Pancreas (tissue), 10 donors: ENCODE measurements at regions not wholly inside any gene's neighbourhood (a gene's known extent, or its start where the extent isn't known, plus 50 kb on each side); places are given as distances from the start of the nearest gene placed in this dataset.

Experiments
- ATAC-seq, 4 donors: fragments of 200-7000 bp; cut with Tn5 transposase; one replicate each; pipeline versions ENCODE4 v1.8.0 to v1.9.1; 2020; ENCODE audit warnings: mild to moderate bottlenecking in 4 of 4, moderate library complexity in 4 of 4
- DNase-seq, 6 donors: peaks; one replicate each; pipeline ENCODE4 v3.0.0-alpha.2; 2020
- FAIRE-seq: peaks from 2 replicates; lab custom pipeline; 2012; peaks lifted over from hg19 to GRCh38; lab: Jason Lieb, UNC
- H3K27ac ChIP-seq, 4 donors: fragments of 200-600 bp; sonication (generic); 1 replicate in 3 of 4; 2 replicates in 1 of 4; pipeline versions ENCODE4 v1.5.0 to v1.8.0; 2020
- H3K27me3 ChIP-seq, 4 donors: fragments of 200-600 bp; one replicate each; pipeline ENCODE4 v1.8.0; 2021
- H3K36me3 ChIP-seq, 3 donors: fragments of 200-600 bp; sonication (generic) in 1 of 3; one replicate each; pipeline versions ENCODE4 v1.5.0 to v1.8.0; 2020 to 2021
- H3K4me1 ChIP-seq, 3 donors: fragments of 200-600 bp; one replicate each; pipeline ENCODE4 v1.8.0; 2021
- H3K4me3 ChIP-seq, 4 donors: fragments of 200-600 bp; sonication (generic) in 2 of 4; one replicate each; pipeline versions ENCODE4 v1.5.0 to v1.8.0; 2020 to 2021
- H3K9me3 ChIP-seq, 4 donors: fragments of 200-600 bp; one replicate each; pipeline ENCODE4 v1.8.0; 2021
- CTCF ChIP-seq, 4 donors: fragments of 200-600 bp; sonication (generic) in 3 of 4; IDR thresholded peaks; one replicate each; pipeline versions ENCODE4 v1.5.0 to v1.8.0; 2021; ENCODE audit warnings: antibody characterized with exemption in 4 of 4
- WGBS, 2 donors: extraction: QIAGEN DNeasy Blood & Tissue Kit; methylation state at CpG; one replicate each; pipeline ENCODE4 v1.1.7; 2013; 5-methylcytosine and 5-hydroxymethylcytosine counted together
- intact Hi-C, 3 donors: fragments of 100-400 bp; cut with DNase I; formaldehyde crosslinking; loops; one replicate each; pipeline versions ENCODE4 v1.11.1 to v1.14.2; 2022
- donor health status: healthy with polysubstance abuse.
- donor health status: DM: no; HTN: no; CAD: no; lungs with moderate emphysema.
- donor health status: DM: no; HTN: no; CAD: no.
- donor health status: control.
- donor health status: control.
- donor health status: Bipolar disorder and iron deficiency.
- donor health status: DM: yes; HTN: yes; CAD: no.
- donor health status: DM: no; HTN: no; CAD: no.
- donor health status: DM: no; HTN: no; CAD: no.
- donor health status: DM: yes; HTN: yes; CAD: no.

DNA sequence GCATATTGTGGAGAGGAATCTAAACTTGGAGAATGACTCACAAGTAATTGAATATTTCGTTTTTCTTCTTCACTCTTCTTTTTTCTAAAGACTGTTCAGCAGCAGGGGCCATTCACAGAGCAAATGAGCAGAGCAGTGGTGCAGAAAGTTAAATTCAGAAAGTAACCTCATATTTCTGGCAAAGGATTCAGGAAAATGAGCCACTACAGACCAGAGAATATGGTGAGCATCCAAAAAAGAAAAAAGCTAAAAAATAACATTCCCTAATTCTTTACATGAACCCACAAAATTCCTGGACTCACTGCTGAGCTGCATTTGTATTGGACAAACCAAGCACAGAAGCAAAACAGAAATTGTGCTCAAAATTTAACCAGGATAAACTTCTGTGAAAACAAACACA lies 1486.8 kb upstream of the C9orf72 start:
- FAIRE-seq (no peak), ATAC-seq (peak in 1 of 4 donors; percentile 21), DNase-seq (no peak)
- TF ChIP-seq CTCF (IDR thresholded peaks at IDR 0.05) = no peak
- H3K27ac ChIP-seq = no peak overlapping the region
- no peaks in the 10 kb centered on the region for H3K36me3 ChIP-seq
- H3K4me1 ChIP-seq = no peaks in the 10 kb centered on the region
- H3K4me3 ChIP-seq = no peak overlapping the region
- H3K27me3 ChIP-seq = no peaks in the 10 kb centered on the region
- 15 to 18% methylated on average over 1 of the region's 1 CpG for WGBS, 2 donors
- intact Hi-C loops = no loop called here
- H3K9me3 ChIP-seq = no peaks in the 10 kb centered on the region

GRCh38 chr9:29062446-29062845 lies 1489.2 kb upstream of the C9orf72 start:
- no peak for TF ChIP-seq CTCF (IDR thresholded peaks at IDR 0.05)
- no peak overlapping the region for H3K4me3 ChIP-seq
- no peaks in the 10 kb centered on the region for H3K36me3 ChIP-seq
- FAIRE-seq = no peak
- WGBS, 2 donors = 16 to 24% methylated on average over 1 of the region's 1 CpG
- intact Hi-C loops = no loop called here
- H3K9me3 ChIP-seq = no peaks in the 10 kb centered on the region
- DNase-seq = no peak
- no peaks in the 10 kb centered on the region for H3K27me3 ChIP-seq
- ATAC-seq = no peak
- no peak overlapping the region for H3K27ac ChIP-seq
- H3K4me1 ChIP-seq = no peaks in the 10 kb centered on the region

- FAIRE-seq = no peak
- intact Hi-C loops = no loop called here
Measured at GRCh38 chr9:29063031-29063430, 1489.8 kb upstream of the C9orf72 start.

DNA sequence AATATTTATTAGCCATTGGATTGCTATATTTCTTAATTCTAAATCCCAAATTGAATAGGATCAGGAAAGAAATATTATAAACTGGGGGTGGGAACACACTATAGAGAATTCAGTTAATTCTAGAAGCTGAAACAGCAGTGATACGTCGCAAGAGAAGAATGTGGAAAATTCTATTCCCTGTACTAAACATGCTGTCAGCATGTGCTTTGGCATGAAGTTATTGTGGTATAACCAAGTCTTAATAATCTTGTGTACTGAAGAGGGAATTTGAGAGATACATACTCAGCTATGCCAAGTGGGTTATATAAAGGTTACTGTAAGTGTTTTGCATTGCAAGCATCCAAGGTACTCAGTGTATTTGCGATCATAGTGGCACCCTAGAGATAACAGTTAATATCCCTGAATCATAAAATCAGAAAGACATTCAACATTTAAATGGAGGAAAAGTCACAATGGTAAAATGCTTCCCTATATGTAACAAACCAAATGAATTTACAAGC lies 1492.9 kb upstream of the C9orf72 start:
- no peak for TF ChIP-seq CTCF (IDR thresholded peaks at IDR 0.05)
- H3K4me3 ChIP-seq = no peak overlapping the region
- no peak for ATAC-seq

More at GRCh38 chr9:29063031-29063430, 1489.8 kb upstream of the C9orf72 start:
- no peak for DNase-seq
- no peaks in the 10 kb centered on the region for H3K27me3 ChIP-seq
- no peak for TF ChIP-seq CTCF (IDR thresholded peaks at IDR 0.05)
- H3K4me3 ChIP-seq = no peak overlapping the region
- no peak for ATAC-seq
- no peak overlapping the region for H3K27ac ChIP-seq
- no peaks in the 10 kb centered on the region for H3K9me3 ChIP-seq
- H3K36me3 ChIP-seq = no peaks in the 10 kb centered on the region
- WGBS, 2 donors = 25 to 53% methylated on average over 1 of the region's 1 CpG
- H3K4me1 ChIP-seq = no peaks in the 10 kb centered on the region

DNA sequence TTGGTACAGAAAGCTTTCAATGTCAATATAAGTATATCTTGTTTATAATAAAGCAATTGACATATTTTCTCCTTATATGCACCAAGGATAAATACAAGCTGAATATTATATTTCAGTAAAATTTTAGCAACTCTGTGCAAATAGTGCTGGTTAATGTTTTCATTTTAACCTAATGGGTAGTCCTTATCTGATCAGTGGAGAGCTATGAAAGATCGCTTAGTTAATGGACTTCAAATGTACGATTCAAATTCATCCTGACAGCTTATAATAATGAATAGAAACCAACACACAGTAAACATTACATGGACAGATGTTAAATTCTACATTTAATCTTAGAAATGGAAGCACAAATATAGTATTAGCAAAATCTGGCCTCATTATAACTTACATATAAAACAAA lies 1495.2 kb upstream of the C9orf72 start:
- DNase-seq (no peak), FAIRE-seq (no peak), ATAC-seq (peak in 1 of 4 donors; percentile 61)
- Histone ChIP-seq H3K4me3 (no peak overlapping the region), H3K36me3 (no peaks in the 10 kb centered on the region), H3K27ac (no peak overlapping the region), H3K4me1 (no peaks in the 10 kb centered on the region), H3K27me3 (no peaks in the 10 kb centered on the region), H3K9me3 (no peaks in the 10 kb centered on the region)
- intact Hi-C loops = no loop called here
- WGBS, 2 donors = 18 to 28% methylated on average over 2 of the region's 2 CpGs
- no peak for TF ChIP-seq CTCF (IDR thresholded peaks at IDR 0.05)

More for the DNA sequence above, 1492.9 kb upstream of the C9orf72 start:
- no peaks in the 10 kb centered on the region for H3K9me3 ChIP-seq
- H3K27ac ChIP-seq = no peak overlapping the region
- H3K4me1 ChIP-seq = no peaks in the 10 kb centered on the region
- DNase-seq = no peak
- 65 to 80% methylated on average over 3 of the region's 3 CpGs for WGBS, 2 donors
- no peaks in the 10 kb centered on the region for H3K36me3 ChIP-seq
- no peaks in the 10 kb centered on the region for H3K27me3 ChIP-seq
- FAIRE-seq = no peak
- intact Hi-C loops = no loop called here
